ENCODE measurements at regions not wholly inside any gene's neighbourhood (a gene's known extent, or its start where the extent isn't known, plus 50 kb on each side); places are given as distances from the start of the nearest gene placed in this dataset.

DNA sequence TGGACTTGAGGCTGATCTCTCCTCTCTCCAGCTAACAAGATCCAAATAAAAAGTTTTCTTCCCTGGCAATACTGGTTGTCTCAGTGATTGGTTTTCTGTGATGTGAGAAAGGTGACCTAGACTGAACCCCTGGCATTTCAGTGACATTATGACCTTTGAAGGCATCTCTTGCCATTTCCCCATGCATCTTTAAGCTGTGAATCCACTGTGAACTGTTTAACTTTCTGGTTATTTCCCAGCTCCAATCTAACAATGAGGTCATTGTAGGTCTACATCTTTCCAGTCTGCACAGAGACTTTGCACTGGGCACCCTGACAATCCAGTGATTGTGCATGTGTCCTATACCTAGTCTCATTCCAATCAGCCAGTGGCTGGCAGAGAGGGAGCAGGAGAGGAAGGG lies 155.9 kb upstream of the NUDT4 start:
- Histone ChIP-seq H3K9me3 (no peaks in the 10 kb centered on the region), H3K4me3 (no peak overlapping the region), H3K27me3 (no peaks in the 10 kb centered on the region), H3K36me3 (no peaks in the 10 kb centered on the region), H3K4me1 (no peaks in the 10 kb centered on the region), H3K27ac (no peak overlapping the region)
- ATAC-seq = no peak
- no peak for DNase-seq
- TF ChIP-seq, protein P1, sequence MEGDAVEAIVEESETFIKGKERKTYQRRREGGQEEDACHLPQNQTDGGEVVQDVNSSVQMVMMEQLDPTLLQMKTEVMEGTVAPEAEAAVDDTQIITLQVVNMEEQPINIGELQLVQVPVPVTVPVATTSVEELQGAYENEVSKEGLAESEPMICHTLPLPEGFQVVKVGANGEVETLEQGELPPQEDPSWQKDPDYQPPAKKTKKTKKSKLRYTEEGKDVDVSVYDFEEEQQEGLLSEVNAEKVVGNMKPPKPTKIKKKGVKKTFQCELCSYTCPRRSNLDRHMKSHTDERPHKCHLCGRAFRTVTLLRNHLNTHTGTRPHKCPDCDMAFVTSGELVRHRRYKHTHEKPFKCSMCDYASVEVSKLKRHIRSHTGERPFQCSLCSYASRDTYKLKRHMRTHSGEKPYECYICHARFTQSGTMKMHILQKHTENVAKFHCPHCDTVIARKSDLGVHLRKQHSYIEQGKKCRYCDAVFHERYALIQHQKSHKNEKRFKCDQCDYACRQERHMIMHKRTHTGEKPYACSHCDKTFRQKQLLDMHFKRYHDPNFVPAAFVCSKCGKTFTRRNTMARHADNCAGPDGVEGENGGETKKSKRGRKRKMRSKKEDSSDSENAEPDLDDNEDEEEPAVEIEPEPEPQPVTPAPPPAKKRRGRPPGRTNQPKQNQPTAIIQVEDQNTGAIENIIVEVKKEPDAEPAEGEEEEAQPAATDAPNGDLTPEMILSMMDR (IDR thresholded peaks at IDR 0.05) = no peak
- intact Hi-C loops (cut with DNase I) = no loop called here

GRCh38 chr12:93223440-93224426 lies 154.0 kb upstream of the NUDT4 start:
- intact Hi-C loops (cut with DNase I) = no loop called here
- no peak overlapping the region for H3K27ac ChIP-seq
- peak; percentile 12 for ATAC-seq

DNA sequence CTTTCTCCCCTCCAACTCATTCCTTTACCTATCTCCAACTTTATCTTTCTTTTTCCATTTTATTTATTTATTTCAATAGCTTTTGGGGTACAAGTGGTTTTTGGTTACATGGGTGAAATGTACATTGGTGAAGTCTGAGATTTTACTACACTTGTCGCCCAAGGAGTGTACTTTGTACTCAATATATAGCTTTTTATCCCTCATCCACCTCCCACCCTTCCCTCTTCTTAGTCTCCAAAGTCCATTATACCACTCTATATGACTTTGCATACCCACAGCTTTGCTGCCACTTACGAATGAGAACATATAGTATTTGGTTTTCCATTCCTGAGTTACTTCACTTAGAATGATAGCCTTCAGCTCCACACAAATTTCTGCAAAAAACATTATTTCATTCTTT lies 152.6 kb upstream of the NUDT4 start:
- DNase-seq = no peak

More at GRCh38 chr12:93223440-93224426, 154.0 kb upstream of the NUDT4 start:
- H3K4me1 ChIP-seq = no peaks in the 10 kb centered on the region
- no peaks in the 10 kb centered on the region for H3K36me3 ChIP-seq
- no peak overlapping the region for H3K4me3 ChIP-seq
- no peaks in the 10 kb centered on the region for H3K9me3 ChIP-seq
- TF ChIP-seq, protein P1 (IDR thresholded peaks at IDR 0.05) = no peak
- no peaks in the 10 kb centered on the region for H3K27me3 ChIP-seq
- DNase-seq = no peak

GRCh38 chr12:93226361-93226760 lies 151.4 kb upstream of the NUDT4 start:
- TF ChIP-seq, protein P1 (IDR thresholded peaks at IDR 0.05) = no peak
- intact Hi-C loops (cut with DNase I) = no loop called here
- ATAC-seq = no peak
- Histone ChIP-seq H3K4me1 (no peaks in the 10 kb centered on the region), H3K4me3 (no peak overlapping the region), H3K27me3 (no peaks in the 10 kb centered on the region), H3K27ac (no peak overlapping the region), H3K36me3 (no peaks in the 10 kb centered on the region), H3K9me3 (no peaks in the 10 kb centered on the region)
- no peak for DNase-seq

More for the DNA sequence above, 152.6 kb upstream of the NUDT4 start:
- intact Hi-C loops (cut with DNase I) = no loop called here
- Histone ChIP-seq H3K4me1 (no peaks in the 10 kb centered on the region), H3K36me3 (no peaks in the 10 kb centered on the region), H3K4me3 (no peak overlapping the region), H3K27ac (no peak overlapping the region), H3K9me3 (no peaks in the 10 kb centered on the region), H3K27me3 (no peaks in the 10 kb centered on the region)
- no peak for ATAC-seq
- TF ChIP-seq, protein P1 (IDR thresholded peaks at IDR 0.05) = no peak

GRCh38 chr12:93229494-93230325 lies 148.0 kb upstream of the NUDT4 start:
- DNase-seq = no peak
- TF ChIP-seq, protein P1 (IDR thresholded peaks at IDR 0.05) = no peak
- H3K27me3 ChIP-seq = no peaks in the 10 kb centered on the region
- no peaks in the 10 kb centered on the region for H3K36me3 ChIP-seq
- no peak overlapping the region for H3K27ac ChIP-seq
- intact Hi-C loops (cut with DNase I) = no loop called here
- no peaks in the 10 kb centered on the region for H3K9me3 ChIP-seq
- H3K4me3 ChIP-seq = no peak overlapping the region
- no peak for ATAC-seq
- no peaks in the 10 kb centered on the region for H3K4me1 ChIP-seq

Data from upper lobe of right lung (tissue), 1 donor.